ENCODE measurements at regions not wholly inside any gene's neighbourhood (a gene's known extent, or its start where the extent isn't known, plus 50 kb on each side); places are given as distances from the start of the nearest gene placed in this dataset.
"Not testable (repeated sequence)": the region's sequence is repeated elsewhere in the genome, so short reads cannot be mapped to it uniquely, and the experiment has no call there.

GRCh38 chr4:101647710-101648034 is 142.9 kb upstream of the BANK1 start:
- H3K27ac ChIP-seq: no peak overlapping the region
- H3K9me3 ChIP-seq: no peaks in the 10 kb centered on the region
- no peaks in the 10 kb centered on the region for H3K4me1 ChIP-seq
- intact Hi-C loops (cut with DNase I): no loop called here
- no peak overlapping the region for H3K4me3 ChIP-seq (replicated peaks in 1 of 3)
- no peak for TF ChIP-seq CTCF (IDR thresholded peaks at IDR 0.05)
- no peak for TF ChIP-seq POLR2A (IDR thresholded peaks at IDR 0.05)
- DNase-seq: no peak
- no peaks in the 10 kb centered on the region for H3K27me3 ChIP-seq
- no peaks in the 10 kb centered on the region for H3K36me3 ChIP-seq

GRCh38 chr4:101644516-101644915 is 146.0 kb upstream of the BANK1 start:
- no peak for DNase-seq

GRCh38 chr4:101643186-101643837 is 147.2 kb upstream of the BANK1 start:
- WGBS, 2 donors: 65 to 88% methylated on average over 2 of the region's 2 CpGs
- no peak for DNase-seq
- Histone ChIP-seq H3K27me3 (no peaks in the 10 kb centered on the region), H3K9me3 (no peaks in the 10 kb centered on the region), H3K4me1 (no peaks in the 10 kb centered on the region), H3K4me3 (replicated peaks in 1 of 3) (no peak overlapping the region), H3K27ac (no peak overlapping the region), H3K36me3 (no peaks in the 10 kb centered on the region)
- intact Hi-C loops (cut with DNase I): no loop called here
- TF ChIP-seq CTCF (IDR thresholded peaks at IDR 0.05) (no peak), POLR2A (IDR thresholded peaks at IDR 0.05) (no peak)

More at GRCh38 chr4:101644516-101644915, 146.0 kb upstream of the BANK1 start:
- H3K27me3 ChIP-seq: no peaks in the 10 kb centered on the region
- no peaks in the 10 kb centered on the region for H3K4me1 ChIP-seq
- WGBS, 2 donors: 86 to 100% methylated on average over 1 of the region's 1 CpG
- intact Hi-C loops (cut with DNase I): no loop called here
- no peak overlapping the region for H3K4me3 ChIP-seq (replicated peaks in 1 of 3)
- H3K9me3 ChIP-seq: no peaks in the 10 kb centered on the region
- no peak overlapping the region for H3K27ac ChIP-seq
- TF ChIP-seq POLR2A (IDR thresholded peaks at IDR 0.05): no peak
- H3K36me3 ChIP-seq: no peaks in the 10 kb centered on the region

GRCh38 chr4:101632766-101633165 is 157.8 kb upstream of the BANK1 start:
- intact Hi-C loops (cut with DNase I); H3K4me3 ChIP-seq (replicated peaks in 1 of 3); H3K27me3 ChIP-seq; H3K36me3 ChIP-seq; DNase-seq; H3K4me1 ChIP-seq; H3K27ac ChIP-seq; H3K9me3 ChIP-seq: not testable (repeated sequence)
- 95% methylated on average over 3 of the region's 3 CpGs for WGBS, 2 donors

GRCh38 chr4:101630319-101630986 is 160.1 kb upstream of the BANK1 start:
- Histone ChIP-seq H3K4me1 (no peaks in the 10 kb centered on the region), H3K36me3 (no peaks in the 10 kb centered on the region), H3K4me3 (replicated peaks in 1 of 3) (no peak overlapping the region), H3K27ac (no peak overlapping the region), H3K9me3 (no peaks in the 10 kb centered on the region), H3K27me3 (no peaks in the 10 kb centered on the region)
- intact Hi-C loops (cut with DNase I): no loop called here
- TF ChIP-seq POLR2A (IDR thresholded peaks at IDR 0.05) (no peak), CTCF (IDR thresholded peaks at IDR 0.05) (no peak)
- DNase-seq: no peak
- WGBS, 2 donors: 89 to 90% methylated on average over 4 of the region's 4 CpGs

- Histone ChIP-seq H3K36me3 (no peaks in the 10 kb centered on the region), H3K27me3 (no peaks in the 10 kb centered on the region), H3K4me1 (peaks cover 0 to 5% of the 10 kb centered on the region in 2 donors), H3K27ac (no peak overlapping the region), H3K9me3 (no peaks in the 10 kb centered on the region), H3K4me3 (replicated peaks in 1 of 3) (no peak overlapping the region)
- intact Hi-C loops (cut with DNase I): no loop called here
- 58 to 70% methylated on average over 2 of the region's 2 CpGs for WGBS, 2 donors
- TF ChIP-seq POLR2A (IDR thresholded peaks at IDR 0.05): no peak
- no peak for TF ChIP-seq CTCF (IDR thresholded peaks at IDR 0.05)
- no peak for DNase-seq
Measured at GRCh38 chr4:101621120-101621519, 169.4 kb upstream of the BANK1 start.
